8988T (cell line): ENCODE measurements at regions not wholly inside any gene's neighbourhood (a gene's known extent, or its start where the extent isn't known, plus 50 kb on each side); places are given as distances from the start of the nearest gene placed in this dataset.

Source experiments
- DNase-seq: peaks from one replicate; pipeline ENCODE4 v3.0.0; 2011

DNA sequence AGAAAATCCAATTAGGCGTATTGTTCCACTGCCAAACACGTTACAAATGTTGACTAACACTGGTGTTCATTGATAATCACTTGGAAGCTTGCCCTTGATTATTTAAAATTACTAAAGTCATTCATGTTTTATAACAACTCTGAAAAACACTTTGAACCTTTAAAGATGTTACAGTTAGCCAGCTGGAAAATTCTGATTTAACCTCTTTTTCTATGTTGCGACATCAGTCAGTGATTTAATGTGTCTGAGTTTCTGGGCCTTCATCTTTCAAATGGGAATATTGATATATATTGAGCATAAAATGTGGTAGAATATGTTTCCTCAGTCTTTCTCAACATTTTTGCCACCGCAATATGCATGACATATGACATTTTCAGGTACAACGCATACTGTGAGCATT, 274.1 kb upstream of the TENM3 start:
- DNase-seq: no peak

DNA sequence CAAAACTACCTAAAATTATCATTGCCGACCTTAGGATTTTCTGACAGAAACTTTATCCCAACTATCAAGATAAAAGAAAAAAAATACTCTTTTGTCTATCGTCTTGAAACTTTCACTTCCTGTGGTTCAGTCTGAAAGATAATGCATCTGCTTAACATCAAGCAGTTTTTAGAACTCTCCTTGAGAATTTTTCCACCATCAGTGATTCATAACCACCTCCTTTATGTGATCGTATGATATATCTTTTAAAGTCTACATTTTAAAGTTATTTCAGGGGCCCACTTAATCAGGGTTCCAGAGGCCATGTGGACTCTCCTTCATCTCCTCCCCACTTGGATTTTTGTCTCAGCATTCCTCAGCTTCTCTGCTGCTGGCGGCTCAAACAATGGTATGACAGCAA, 272.8 kb upstream of the TENM3 start:
- DNase-seq: no peak

GRCh38 chr4:181971411-181971810, 271.8 kb upstream of the TENM3 start:
- no peak for DNase-seq

DNA sequence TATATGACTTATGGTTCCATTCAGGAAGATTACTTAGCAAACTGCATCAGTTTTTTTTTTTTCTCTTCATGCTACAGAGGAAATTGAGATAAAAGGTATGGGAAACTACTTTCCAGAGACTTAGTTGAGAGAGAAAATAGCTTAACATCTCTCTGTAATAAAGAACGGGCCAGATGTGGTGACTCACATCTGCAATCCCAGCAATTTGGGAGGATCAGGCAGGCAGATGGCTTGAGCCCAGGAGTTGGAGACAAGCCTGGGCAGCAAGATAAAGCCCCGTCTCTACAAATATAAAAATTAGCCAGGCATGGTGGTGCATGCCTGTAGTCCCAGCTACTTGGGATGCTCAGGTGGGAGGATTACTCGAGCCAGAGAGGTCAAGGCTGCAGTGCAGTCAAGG, 271.2 kb upstream of the TENM3 start:
- DNase-seq: no peak

DNA sequence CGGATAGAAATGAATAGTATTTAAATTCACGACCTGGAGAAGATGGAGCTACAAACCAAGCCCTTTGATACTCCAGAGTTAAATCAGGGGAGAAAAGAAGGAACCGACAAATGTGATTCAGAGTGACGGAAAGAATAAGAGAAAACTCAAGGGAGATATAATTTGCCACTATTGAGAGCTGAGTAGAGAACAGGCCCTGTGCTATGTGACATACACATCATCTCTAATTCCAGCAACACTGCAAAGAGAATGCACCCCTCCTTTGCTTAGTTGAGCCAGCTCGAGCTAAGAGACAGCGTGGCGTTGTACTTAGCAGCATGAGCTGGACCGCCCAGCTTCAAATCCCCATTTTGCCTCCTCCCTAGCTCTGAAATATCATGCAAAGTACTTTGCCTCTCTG, 266.4 kb upstream of the TENM3 start:
- no peak for DNase-seq

- DNase-seq: no peak
Observed at GRCh38 chr4:181982437-181982836, 260.8 kb upstream of the TENM3 start.

GRCh38 chr4:181982856-181983255, 260.3 kb upstream of the TENM3 start:
- DNase-seq: no peak

- DNase-seq: no peak
Observed at GRCh38 chr4:181987392-181987791, 255.8 kb upstream of the TENM3 start.

DNA sequence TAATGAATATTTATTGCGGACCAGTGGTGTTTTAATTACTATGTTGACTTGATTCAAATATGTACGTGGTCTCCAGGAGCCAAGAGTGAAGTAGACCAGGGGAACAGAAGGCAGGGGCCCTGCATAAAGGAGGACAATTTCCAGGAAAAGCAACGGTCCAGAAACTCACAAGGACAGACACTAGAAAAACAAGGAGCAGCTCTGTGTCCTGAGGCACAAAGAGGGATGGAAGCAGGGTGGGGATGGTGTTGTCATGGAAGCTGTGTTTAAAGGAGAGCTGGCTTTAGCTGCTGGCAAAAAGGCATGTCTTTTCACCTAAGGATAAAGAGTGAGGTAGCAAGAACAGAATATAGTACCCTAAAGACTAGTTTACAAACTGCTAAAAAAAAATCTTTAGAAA, 254.1 kb upstream of the TENM3 start:
- DNase-seq: no peak

DNA sequence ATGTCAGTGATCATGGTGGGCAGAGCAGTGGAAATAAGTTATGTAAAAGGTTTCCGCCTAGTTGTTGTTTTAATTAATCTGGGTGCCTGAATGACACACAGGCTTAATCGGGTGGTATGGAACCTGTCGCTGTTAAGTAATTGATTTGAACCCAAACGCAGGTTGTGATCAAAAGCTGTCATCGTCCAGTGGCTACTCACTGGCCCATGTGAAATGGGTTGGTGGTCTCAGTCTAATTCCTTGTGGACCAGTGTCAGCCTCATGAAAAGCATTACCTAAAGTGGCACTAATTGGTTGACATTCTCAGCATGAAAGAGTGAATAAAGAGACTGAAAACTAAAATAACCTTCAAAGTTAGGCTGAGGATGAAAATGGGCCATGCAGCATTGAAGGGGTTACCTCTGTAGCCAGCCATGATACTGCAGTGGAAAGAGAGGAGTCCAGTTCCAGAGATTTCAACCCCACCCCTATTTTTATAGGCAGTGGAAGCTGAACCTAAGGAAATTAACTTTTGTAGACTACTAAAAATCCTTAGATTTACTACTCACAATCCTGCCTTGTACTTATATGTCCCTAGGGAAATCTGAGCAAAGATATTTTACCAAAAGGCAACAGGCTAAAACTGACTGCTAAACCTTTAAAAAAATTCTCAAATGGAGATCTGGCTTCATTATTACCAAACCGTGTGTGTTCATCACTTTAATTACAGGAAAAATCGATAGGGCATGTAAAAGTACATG, 251.7 kb upstream of the TENM3 start:
- no peak for DNase-seq

DNA sequence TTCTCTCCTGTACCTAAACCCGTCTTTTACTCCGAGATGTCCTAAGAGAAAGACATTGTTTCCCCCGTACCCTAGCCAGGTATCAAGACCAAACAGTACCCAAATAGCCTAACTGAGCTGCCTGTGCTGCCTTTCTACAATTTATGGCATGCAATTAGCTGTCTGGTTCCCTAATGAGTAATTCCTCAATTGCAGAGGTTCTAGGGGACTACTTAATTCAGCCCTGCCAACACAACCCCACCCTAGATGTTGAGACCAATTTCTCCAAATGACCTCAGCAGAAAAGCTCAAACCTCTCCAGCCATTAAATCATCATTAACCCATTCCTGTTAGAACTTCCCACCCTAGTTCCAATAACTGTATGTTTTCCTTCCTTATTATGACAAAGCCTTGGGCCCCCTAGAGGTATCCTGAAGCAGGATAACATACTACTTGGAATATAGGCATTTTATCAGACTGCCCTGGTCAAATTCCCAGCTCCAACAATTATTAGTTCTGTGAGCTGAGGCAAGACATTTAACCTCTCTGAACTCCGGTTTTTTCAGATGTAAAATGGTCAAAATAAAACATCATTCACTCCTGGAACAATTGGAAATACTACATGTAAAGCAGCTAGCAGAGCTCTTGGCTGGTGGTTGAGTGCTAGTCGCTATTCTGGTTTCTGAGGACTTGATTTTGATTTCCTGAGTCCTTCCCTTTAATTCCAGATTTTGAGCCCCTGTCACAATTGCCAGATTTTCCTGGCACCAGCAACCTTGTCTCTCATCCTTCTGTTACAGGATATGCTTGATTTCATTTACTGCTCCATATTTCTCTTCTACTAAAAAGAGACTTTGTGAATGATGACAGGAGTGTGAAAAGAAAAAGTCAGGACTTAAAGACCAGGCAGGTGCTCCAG, 244.6 kb upstream of the TENM3 start:
- DNase-seq: no peak

- DNase-seq: no peak
Observed at GRCh38 chr4:182000077-182000476, 243.1 kb upstream of the TENM3 start.

DNA sequence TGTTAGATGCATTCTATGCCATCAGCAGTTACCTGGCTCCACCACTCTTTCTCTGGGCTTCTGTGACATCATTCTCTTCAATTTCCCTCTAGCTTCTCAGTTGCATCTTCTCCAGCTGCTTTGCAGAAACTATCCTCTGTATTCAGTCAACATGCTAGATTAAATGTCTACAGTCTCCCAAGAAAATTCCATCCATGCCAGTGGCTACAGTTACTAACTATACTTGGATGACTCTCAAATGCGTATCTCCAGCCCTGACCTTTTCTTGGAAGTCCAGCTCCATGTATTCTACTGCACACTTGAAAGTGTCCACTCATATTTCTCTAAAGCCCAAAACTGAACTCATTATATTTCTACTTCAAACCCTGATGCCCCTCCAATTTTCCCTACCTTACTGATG, 232.3 kb upstream of the TENM3 start:
- no peak for DNase-seq

DNA sequence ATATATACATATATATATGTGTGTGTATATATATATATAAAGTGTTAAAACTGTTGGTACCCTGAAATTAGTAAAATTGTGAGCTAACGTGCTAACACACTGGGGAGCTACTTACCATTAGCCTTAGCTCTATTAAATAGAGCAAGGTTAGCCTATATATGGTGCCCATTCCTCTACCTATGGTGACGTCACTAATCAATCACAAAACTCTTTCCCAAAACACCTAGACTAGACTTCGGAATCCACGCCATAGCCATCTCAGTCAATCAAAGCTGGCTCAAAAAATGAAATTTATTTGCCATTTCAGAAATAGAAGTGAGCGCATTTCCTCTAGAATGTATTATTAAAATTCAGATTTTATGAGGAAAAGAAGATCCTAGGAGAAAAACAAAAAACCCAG, 229.0 kb upstream of the TENM3 start:
- DNase-seq: no peak

GRCh38 chr4:182015014-182015413, 228.2 kb upstream of the TENM3 start:
- no peak for DNase-seq

- no peak for DNase-seq
Observed at GRCh38 chr4:182015893-182016292, 227.3 kb upstream of the TENM3 start.

- DNase-seq: no peak
Observed at GRCh38 chr4:182017038-182017437, 226.2 kb upstream of the TENM3 start.

DNA sequence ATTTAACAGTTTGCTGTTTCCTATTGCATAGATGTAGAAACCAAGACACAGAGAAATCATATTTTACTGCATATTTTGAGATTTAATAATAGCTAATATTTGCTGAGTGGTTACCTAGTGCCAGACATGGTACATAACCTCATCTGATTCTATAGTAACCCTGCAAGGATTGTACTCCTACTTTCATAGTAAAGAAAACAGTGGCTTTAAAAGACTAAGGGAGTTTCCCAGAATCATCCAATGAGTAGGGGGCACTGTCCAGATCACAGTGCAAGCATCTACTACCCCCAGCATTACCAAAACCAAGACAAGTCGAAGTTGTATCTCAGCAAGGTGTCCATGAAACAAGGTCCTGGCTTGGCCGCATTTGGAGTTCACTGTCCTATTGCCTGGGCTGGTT, 224.5 kb upstream of the TENM3 start:
- DNase-seq: no peak

GRCh38 chr4:182019148-182019652, 224.0 kb upstream of the TENM3 start:
- no peak for DNase-seq

DNA sequence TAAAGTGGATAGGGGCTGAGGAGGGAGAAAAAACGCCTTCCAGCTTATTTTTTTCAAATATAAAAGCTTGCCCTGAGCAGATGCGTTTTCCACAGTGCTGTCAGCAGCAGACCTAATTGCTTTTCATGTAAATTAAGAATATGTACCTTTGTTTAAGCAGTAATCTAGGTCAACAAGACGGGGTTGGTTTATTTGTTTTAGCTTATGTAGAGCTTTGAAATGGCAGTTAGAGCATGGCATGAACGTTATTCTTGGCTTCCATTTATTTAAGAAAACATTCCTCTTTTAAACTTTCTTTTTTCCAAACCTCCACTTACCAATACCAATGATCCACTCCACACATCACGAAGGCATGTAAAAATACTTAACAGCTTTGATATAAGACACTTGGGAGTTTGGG, 220.3 kb upstream of the TENM3 start:
- no peak for DNase-seq

DNA sequence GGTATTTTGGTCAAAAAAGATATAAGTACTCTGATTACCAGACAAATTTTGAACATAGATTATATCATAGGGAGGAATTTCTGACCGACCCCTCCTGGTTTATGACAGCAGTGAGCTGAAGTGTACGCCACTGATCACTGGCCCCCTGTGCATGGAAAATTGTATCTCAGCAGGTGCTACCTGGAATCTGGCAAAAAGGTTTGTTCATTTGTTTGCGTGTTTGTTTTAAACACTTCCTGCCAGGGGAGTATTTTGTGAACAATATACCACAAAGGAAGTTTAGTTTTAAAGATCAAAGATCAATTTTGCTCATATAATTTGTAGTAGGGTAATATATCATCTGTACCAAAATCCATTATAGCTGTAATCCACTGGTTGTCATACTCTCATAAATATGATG, 219.7 kb upstream of the TENM3 start:
- no peak for DNase-seq

DNA sequence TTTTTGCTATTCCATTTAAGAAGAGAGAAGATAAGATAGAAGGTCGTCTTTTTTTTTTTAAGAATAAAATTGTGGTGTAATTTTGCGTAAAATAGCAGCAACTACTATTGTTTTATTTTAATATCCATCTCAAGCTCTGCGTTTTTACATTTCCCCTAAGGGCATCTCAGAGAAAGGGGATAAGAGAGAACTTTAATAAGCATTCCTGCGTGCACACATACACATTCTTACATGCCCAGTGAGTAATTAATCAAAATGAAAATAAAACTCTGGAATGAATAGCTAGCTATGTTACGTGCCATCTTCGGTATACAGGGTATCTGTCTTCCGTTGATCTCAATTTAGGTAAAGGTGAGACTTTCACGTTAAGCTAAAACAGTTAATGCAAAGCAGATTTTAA, 200.3 kb upstream of the TENM3 start:
- DNase-seq: no peak

DNA sequence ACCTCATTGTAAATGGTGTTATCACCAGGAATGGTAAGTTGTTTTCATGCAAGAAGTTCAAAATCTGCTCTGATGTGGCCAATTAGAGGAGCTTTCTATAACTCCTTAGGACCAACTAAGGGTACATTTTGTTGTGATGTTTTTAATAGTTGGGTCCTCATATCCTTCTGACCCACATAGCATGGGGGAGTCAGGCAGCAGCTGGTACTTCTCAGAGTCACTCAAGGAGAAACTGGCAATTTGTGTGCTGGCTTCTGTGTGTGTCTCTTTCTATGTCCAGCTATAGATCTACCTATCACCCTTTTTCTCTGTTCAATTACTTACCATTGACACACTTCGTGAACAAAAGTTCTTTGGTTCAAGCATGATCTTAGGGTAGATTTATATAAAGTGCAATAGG, 194.3 kb upstream of the TENM3 start:
- no peak for DNase-seq

- DNase-seq: no peak
Observed at GRCh38 chr4:182056866-182057265, 186.3 kb upstream of the TENM3 start.
